ENCODE measurements at regions not wholly inside any gene's neighbourhood (a gene's known extent, or its start where the extent isn't known, plus 50 kb on each side); places are given as distances from the start of the nearest gene placed in this dataset.

DNA sequence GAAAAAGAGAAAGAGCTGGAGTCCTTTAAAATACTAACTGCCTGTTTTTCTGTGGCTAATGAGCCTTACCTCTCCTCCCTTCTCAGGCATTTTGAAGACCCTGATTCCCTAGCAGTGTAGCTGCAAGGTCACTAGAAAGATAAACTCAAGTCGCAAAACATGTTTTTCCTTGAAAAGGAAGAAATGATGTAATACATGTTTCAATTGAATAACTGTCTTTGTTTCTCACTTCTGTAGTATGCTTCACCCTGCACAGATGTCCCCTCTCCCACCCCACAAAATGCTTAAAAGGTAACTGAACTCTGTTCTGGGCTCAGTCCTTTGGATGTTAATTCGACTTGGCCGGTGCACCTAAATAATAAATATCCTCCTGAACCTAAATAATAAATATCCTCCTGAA lies 1350.3 kb downstream of the TMEM121 start:
- no peak for FAIRE-seq
- no peak for ATAC-seq
- TF ChIP-seq SMAD9 (CRISPR knock-in tag; IDR thresholded peaks at IDR 0.05) (no peak), POLR2G (IDR thresholded peaks at IDR 0.05; ENCODE audit: low read depth, low read length) (0 out of 2 replicates have a peak, but pooled peaks have one; percentile 3), GPN1 (CRISPR knock-in tag; IDR thresholded peaks at IDR 0.05; ENCODE audit: borderline replicate concordance) (no peak)
- TF ChIP-seq, protein P1, sequence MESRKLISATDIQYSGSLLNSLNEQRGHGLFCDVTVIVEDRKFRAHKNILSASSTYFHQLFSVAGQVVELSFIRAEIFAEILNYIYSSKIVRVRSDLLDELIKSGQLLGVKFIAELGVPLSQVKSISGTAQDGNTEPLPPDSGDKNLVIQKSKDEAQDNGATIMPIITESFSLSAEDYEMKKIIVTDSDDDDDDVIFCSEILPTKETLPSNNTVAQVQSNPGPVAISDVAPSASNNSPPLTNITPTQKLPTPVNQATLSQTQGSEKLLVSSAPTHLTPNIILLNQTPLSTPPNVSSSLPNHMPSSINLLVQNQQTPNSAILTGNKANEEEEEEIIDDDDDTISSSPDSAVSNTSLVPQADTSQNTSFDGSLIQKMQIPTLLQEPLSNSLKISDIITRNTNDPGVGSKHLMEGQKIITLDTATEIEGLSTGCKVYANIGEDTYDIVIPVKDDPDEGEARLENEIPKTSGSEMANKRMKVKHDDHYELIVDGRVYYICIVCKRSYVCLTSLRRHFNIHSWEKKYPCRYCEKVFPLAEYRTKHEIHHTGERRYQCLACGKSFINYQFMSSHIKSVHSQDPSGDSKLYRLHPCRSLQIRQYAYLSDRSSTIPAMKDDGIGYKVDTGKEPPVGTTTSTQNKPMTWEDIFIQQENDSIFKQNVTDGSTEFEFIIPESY (CRISPR knock-in tag; IDR thresholded peaks at IDR 0.05): no peak
- POLR2A ChIA-PET: no interaction called here
- Histone ChIP-seq H3K4me1 (ENCODE audit: insufficient read depth, low read length) (peaks cover 10% of the 10 kb centered on the region), H3K27me3 (ENCODE audit: control insufficient read depth in 1 of 2, insufficient read depth in 2 of 2, low read length in 2 of 2) (no peaks in the 10 kb centered on the region), H2AFZ (ENCODE audit: low read length) (no peak overlapping the region), H3K4me2 (ENCODE audit: low read depth, low read length) (no peak overlapping the region), H3K36me3 (replicated peaks in 1 of 2; ENCODE audit: control insufficient read depth in 1 of 2, insufficient read depth in 2 of 2, low read length in 2 of 2) (no peaks in the 10 kb centered on the region), H3K9me3 (ENCODE audit: low read length) (no peaks in the 10 kb centered on the region), H3K27ac (ENCODE audit: extremely low read length, insufficient read depth, low read length) (no peak overlapping the region), H4K20me1 (ENCODE audit: insufficient read depth, low read length) (peaks cover 6% of the 10 kb centered on the region; the same call in 1 of the 2 replicates), H3K79me2 (ENCODE audit: insufficient read depth, low read length) (no peaks in the 10 kb centered on the region), H3K9ac (ENCODE audit: insufficient read depth, low read depth, low read length) (no peak overlapping the region), H3K4me3 (replicated peaks in 1 of 3; ENCODE audit: insufficient read depth in 1 of 3, low read depth in 2 of 3, low read length in 3 of 3) (no peak overlapping the region)
- intact Hi-C loops (cut with micrococcal nuclease; ENCODE audit: unreplicated experiment): no loop called here
- BruUV-seq (replicated peaks): no TSS peak
- CTCF ChIA-PET (ENCODE audit: low intra/inter-chr PET ratio, low total read pairs): no interaction called here
- DNase-seq (ENCODE audit: low spot score): no peak
- WGBS (ENCODE audit: low lambda C conversion rate): 73% methylated on average over 3 of the region's 3 CpGs
- in situ Hi-C loops (cut with HindIII; ENCODE audit: extremely low pct_ligation_motif_present, low pct_unique_long_range_greater_than_20kb): no loop called here

- Histone ChIP-seq H3K4me1 (ENCODE audit: insufficient read depth, low read length) (peaks cover 10% of the 10 kb centered on the region), H3K36me3 (replicated peaks in 1 of 2; ENCODE audit: control insufficient read depth in 1 of 2, insufficient read depth in 2 of 2, low read length in 2 of 2) (no peaks in the 10 kb centered on the region), H3K9ac (ENCODE audit: insufficient read depth, low read depth, low read length) (no peak overlapping the region), H3K4me3 (replicated peaks in 1 of 3; ENCODE audit: insufficient read depth in 1 of 3, low read depth in 2 of 3, low read length in 3 of 3) (no peak overlapping the region), H3K4me2 (ENCODE audit: low read depth, low read length) (no peak overlapping the region), H4K20me1 (ENCODE audit: insufficient read depth, low read length) (peaks cover 6% of the 10 kb centered on the region; the same call in 1 of the 2 replicates), H3K79me2 (ENCODE audit: insufficient read depth, low read length) (no peaks in the 10 kb centered on the region), H3K27me3 (ENCODE audit: control insufficient read depth in 1 of 2, insufficient read depth in 2 of 2, low read length in 2 of 2) (no peaks in the 10 kb centered on the region), H3K27ac (ENCODE audit: extremely low read length, insufficient read depth, low read length) (no peak overlapping the region), H3K9me3 (ENCODE audit: low read length) (no peaks in the 10 kb centered on the region; the same call in 1 of the 2 replicates), H2AFZ (ENCODE audit: low read length) (no peak overlapping the region)
- POLR2A ChIA-PET: no interaction called here
- FAIRE-seq: no peak
- intact Hi-C loops (cut with micrococcal nuclease; ENCODE audit: unreplicated experiment) (no loop called here), in situ Hi-C loops (cut with HindIII; ENCODE audit: extremely low pct_ligation_motif_present, low pct_unique_long_range_greater_than_20kb) (no loop called here)
- 46% methylated on average over 2 of the region's 2 CpGs for WGBS (ENCODE audit: low lambda C conversion rate)
- no peak for ATAC-seq
- no peak for DNase-seq (ENCODE audit: low spot score)
- no TSS peak for BruUV-seq (replicated peaks)
- CTCF ChIA-PET (ENCODE audit: low intra/inter-chr PET ratio, low total read pairs): no interaction called here
- TF ChIP-seq KIAA2018 (CRISPR knock-in tag; IDR thresholded peaks at IDR 0.05; ENCODE audit: borderline replicate concordance): no peak
- TF ChIP-seq TBP (CRISPR knock-in tag; IDR thresholded peaks at IDR 0.05): no peak
- no peak for TF ChIP-seq SETDB1 (CRISPR knock-in tag; IDR thresholded peaks at IDR 0.05; ENCODE audit: borderline replicate concordance)
- no peak for TF ChIP-seq GATAD1 (CRISPR knock-in tag; IDR thresholded peaks at IDR 0.05)
- TF ChIP-seq FOSL2 (CRISPR knock-in tag; IDR thresholded peaks at IDR 0.05): no peak
- TF ChIP-seq GFI1 (CRISPR knock-in tag; IDR thresholded peaks at IDR 0.05; ENCODE audit: borderline replicate concordance): no peak
Observed at GRCh38 chr14:106877517-106877916, 1351.1 kb downstream of the TMEM121 start.

All from HepG2 (cell line).